ENCODE measurements at regions not wholly inside any gene's neighbourhood (a gene's known extent, or its start where the extent isn't known, plus 50 kb on each side); places are given as distances from the start of the nearest gene placed in this dataset.

DNA sequence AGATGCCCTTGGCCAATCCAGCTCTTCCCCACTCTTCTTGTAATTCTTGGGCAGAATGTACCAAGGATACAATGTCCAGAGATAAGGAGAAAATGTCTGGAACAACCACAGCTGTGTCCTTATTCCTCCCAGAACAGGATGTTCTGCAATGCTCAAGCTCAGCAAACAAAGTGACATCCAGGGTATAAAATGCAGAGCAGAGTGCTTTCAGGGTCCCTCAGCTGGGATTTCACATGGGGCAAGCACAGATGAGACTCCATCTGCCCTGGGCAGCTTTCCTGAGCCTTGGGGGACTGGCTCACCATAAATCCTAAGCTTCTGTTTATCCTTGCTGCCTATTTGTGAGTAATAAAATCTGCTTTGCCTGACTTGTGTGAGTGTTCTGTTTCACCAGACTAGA is 127.4 kb downstream of the VAPA start:
- H2AK5ac ChIP-seq (ENCODE audit: insufficient read length, low read length), result no peak overlapping the region
- Mint-ChIP-seq H3K4me3 (no peak overlapping the region), H3K27me3 (ENCODE audit: low read depth) (peaks cover 3% of the 10 kb centered on the region), H3K4me1 (peaks cover 9 to 15% of the 10 kb centered on the region in 2 experiments), H3K36me3 (ENCODE audit: insufficient read depth in 1 of 3, low read depth in 3 of 3) (peaks cover 6 to 12% (median 9%) of the 10 kb centered on the region in 3 experiments), H3K27ac (no peak overlapping the region), H3K9me3 (peaks cover 19% of the 10 kb centered on the region in 2 experiments)
- no peaks in the 10 kb centered on the region for H3K23me2 ChIP-seq (ENCODE audit: insufficient read length, low read depth, low read length, poor library complexity, severe bottlenecking)
- no peaks in the 10 kb centered on the region for H4K20me1 ChIP-seq (ENCODE audit: control insufficient read depth, insufficient read depth, insufficient read length)
- H3K27me3 ChIP-seq (ENCODE audit: insufficient read depth, low read length), result no peaks in the 10 kb centered on the region
- H3K9ac ChIP-seq (ENCODE audit: extremely low read depth, insufficient read length, low read length), result no peak overlapping the region
- no peak overlapping the region for H2BK20ac ChIP-seq (ENCODE audit: low read depth, low read length, poor library complexity, severe bottlenecking)
- no peak overlapping the region for H3K56ac ChIP-seq (ENCODE audit: insufficient read length, low read depth, low read length)
- no peak overlapping the region for H3K23ac ChIP-seq (ENCODE audit: insufficient read length, low read depth, low read length)
- H3T11ph ChIP-seq (ENCODE audit: low read length), result no peak overlapping the region
- H3K4me1 ChIP-seq (ENCODE audit: insufficient read depth, low read length), result no peaks in the 10 kb centered on the region
- H3K79me1 ChIP-seq (ENCODE audit: insufficient read depth, low read depth, low read length, poor library complexity, severe bottlenecking), result no peaks in the 10 kb centered on the region
- no peak for DNase-seq
- no peak overlapping the region for H2BK5ac ChIP-seq (ENCODE audit: insufficient read length, low read length)
- H2BK15ac ChIP-seq (ENCODE audit: low read depth, low read length), result no peak overlapping the region
- TF ChIP-seq, protein P1, sequence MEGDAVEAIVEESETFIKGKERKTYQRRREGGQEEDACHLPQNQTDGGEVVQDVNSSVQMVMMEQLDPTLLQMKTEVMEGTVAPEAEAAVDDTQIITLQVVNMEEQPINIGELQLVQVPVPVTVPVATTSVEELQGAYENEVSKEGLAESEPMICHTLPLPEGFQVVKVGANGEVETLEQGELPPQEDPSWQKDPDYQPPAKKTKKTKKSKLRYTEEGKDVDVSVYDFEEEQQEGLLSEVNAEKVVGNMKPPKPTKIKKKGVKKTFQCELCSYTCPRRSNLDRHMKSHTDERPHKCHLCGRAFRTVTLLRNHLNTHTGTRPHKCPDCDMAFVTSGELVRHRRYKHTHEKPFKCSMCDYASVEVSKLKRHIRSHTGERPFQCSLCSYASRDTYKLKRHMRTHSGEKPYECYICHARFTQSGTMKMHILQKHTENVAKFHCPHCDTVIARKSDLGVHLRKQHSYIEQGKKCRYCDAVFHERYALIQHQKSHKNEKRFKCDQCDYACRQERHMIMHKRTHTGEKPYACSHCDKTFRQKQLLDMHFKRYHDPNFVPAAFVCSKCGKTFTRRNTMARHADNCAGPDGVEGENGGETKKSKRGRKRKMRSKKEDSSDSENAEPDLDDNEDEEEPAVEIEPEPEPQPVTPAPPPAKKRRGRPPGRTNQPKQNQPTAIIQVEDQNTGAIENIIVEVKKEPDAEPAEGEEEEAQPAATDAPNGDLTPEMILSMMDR (conservative IDR thresholded peaks at IDR 0.05), result no peak
- H4K5ac ChIP-seq (ENCODE audit: insufficient read length, low read depth, low read length), result no peak overlapping the region
- H3K14ac ChIP-seq (ENCODE audit: insufficient read depth, low read length), result no peak overlapping the region
- no peaks in the 10 kb centered on the region for H3K9me3 ChIP-seq (ENCODE audit: control insufficient read depth, low read depth, low read length)
- no peak overlapping the region for H2AFZ ChIP-seq (ENCODE audit: low read length)
- H3K4me2 ChIP-seq (ENCODE audit: insufficient read depth, insufficient read length, low read length), result no peak overlapping the region
- H2BK12ac ChIP-seq (ENCODE audit: insufficient read length, low read depth, low read length), result no peak overlapping the region
- no peak overlapping the region for H2BK120ac ChIP-seq (ENCODE audit: low read depth, low read length, poor library complexity, severe bottlenecking)
- H3K79me2 ChIP-seq (ENCODE audit: insufficient read depth, low read length), result no peaks in the 10 kb centered on the region
- H4K91ac ChIP-seq (ENCODE audit: insufficient read length, low read depth, low read length), result no peak overlapping the region
- H3K27ac ChIP-seq (ENCODE audit: insufficient read length, low read depth, low read length), result no peak overlapping the region
- no peak overlapping the region for H3K4ac ChIP-seq (ENCODE audit: low read depth, low read length)
- no peak overlapping the region for H4K8ac ChIP-seq (replicated peaks; ENCODE audit: insufficient read length, low read depth, low read length)
- no peak overlapping the region for H3K18ac ChIP-seq (ENCODE audit: insufficient read length, low read depth, low read length)

All from H9 (cell line).